ENCODE measurements at regions not wholly inside any gene's neighbourhood (a gene's known extent, or its start where the extent isn't known, plus 50 kb on each side); places are given as distances from the start of the nearest gene placed in this dataset.

- no peak overlapping the region for H3K27ac ChIP-seq (replicated peaks)
- DNase-seq (ENCODE audit: low read depth in 1 of 2, low spot score in 1 of 2) = no peak
- TF ChIP-seq GABPA (IDR thresholded peaks at IDR 0.05; ENCODE audit: low read depth) (no peak), POLR2AphosphoS5 (IDR thresholded peaks at IDR 0.05; ENCODE audit: low read depth) (no peak), SPI1 (IDR thresholded peaks at IDR 0.05; ENCODE audit: borderline replicate concordance, low read depth) (no peak), REST (IDR thresholded peaks at IDR 0.05; ENCODE audit: insufficient replicate concordance, low read depth) (no peak), CTCF (IDR thresholded peaks at IDR 0.05; ENCODE audit: insufficient read depth, low read length) (no peak)
- H3K27me3 ChIP-seq (ENCODE audit: insufficient read depth, poor library complexity, severe bottlenecking) = no peaks in the 10 kb centered on the region
- H3K4me3 ChIP-seq (replicated peaks; ENCODE audit: insufficient read depth, low read length) = no peak overlapping the region
Measured at GRCh38 chr2:66790651-66791181, 355.8 kb downstream of the MEIS1 start.

GRCh38 chr2:66794070-66794469 is 359.1 kb downstream of the MEIS1 start:
- TF ChIP-seq SPI1 (IDR thresholded peaks at IDR 0.05; ENCODE audit: borderline replicate concordance, low read depth) (no peak), POLR2AphosphoS5 (IDR thresholded peaks at IDR 0.05; ENCODE audit: low read depth) (no peak), REST (IDR thresholded peaks at IDR 0.05; ENCODE audit: insufficient replicate concordance, low read depth) (no peak), GABPA (IDR thresholded peaks at IDR 0.05; ENCODE audit: low read depth) (no peak), CTCF (IDR thresholded peaks at IDR 0.05; ENCODE audit: insufficient read depth, low read length) (no peak)
- Histone ChIP-seq H3K4me3 (replicated peaks; ENCODE audit: insufficient read depth, low read length) (no peak overlapping the region), H3K27me3 (ENCODE audit: insufficient read depth, poor library complexity, severe bottlenecking) (no peaks in the 10 kb centered on the region), H3K27ac (replicated peaks) (no peak overlapping the region)
- no peak for DNase-seq (ENCODE audit: low read depth in 1 of 2, low spot score in 1 of 2)

GRCh38 chr2:66794551-66794950 is 359.6 kb downstream of the MEIS1 start:
- Histone ChIP-seq H3K27me3 (ENCODE audit: insufficient read depth, poor library complexity, severe bottlenecking) (no peaks in the 10 kb centered on the region), H3K4me3 (replicated peaks; ENCODE audit: insufficient read depth, low read length) (no peak overlapping the region), H3K27ac (replicated peaks) (no peak overlapping the region)
- DNase-seq (ENCODE audit: low read depth in 1 of 2, low spot score in 1 of 2) = no peak
- TF ChIP-seq REST (IDR thresholded peaks at IDR 0.05; ENCODE audit: insufficient replicate concordance, low read depth) (no peak), GABPA (IDR thresholded peaks at IDR 0.05; ENCODE audit: low read depth) (no peak), POLR2AphosphoS5 (IDR thresholded peaks at IDR 0.05; ENCODE audit: low read depth) (no peak), SPI1 (IDR thresholded peaks at IDR 0.05; ENCODE audit: borderline replicate concordance, low read depth) (no peak), CTCF (IDR thresholded peaks at IDR 0.05; ENCODE audit: insufficient read depth, low read length) (no peak)
